HG03196 (cell line): ENCODE measurements at regions not wholly inside any gene's neighbourhood (a gene's known extent, or its start where the extent isn't known, plus 50 kb on each side); places are given as distances from the start of the nearest gene placed in this dataset.

Experiments
- ATAC-seq: cut with Tn5 transposase; IDR thresholded peaks from one replicate; pipeline ENCODE4 v1.9.1; 2021; ENCODE audit not compliant: unreplicated experiment

DNA sequence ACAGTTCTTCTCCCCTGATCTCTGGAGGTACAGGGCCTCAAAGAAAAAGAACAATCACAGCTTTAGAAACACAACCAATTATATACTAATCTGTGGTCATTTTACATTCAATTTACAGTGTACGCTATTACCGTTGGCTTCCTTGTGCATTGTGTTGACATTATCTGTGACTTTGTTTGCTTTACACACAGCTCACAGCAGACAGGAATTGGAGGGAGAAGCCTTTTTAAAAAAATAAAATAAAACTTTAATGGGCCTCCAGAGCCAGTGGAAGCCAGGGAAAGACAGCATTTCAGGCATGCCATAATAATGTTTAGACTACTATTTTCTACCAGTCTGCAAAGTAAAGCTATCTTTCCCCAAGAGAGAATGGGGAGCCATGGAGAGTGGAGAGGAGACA, 179.0 kb upstream of the ADO start:
- ATAC-seq: no peak

DNA sequence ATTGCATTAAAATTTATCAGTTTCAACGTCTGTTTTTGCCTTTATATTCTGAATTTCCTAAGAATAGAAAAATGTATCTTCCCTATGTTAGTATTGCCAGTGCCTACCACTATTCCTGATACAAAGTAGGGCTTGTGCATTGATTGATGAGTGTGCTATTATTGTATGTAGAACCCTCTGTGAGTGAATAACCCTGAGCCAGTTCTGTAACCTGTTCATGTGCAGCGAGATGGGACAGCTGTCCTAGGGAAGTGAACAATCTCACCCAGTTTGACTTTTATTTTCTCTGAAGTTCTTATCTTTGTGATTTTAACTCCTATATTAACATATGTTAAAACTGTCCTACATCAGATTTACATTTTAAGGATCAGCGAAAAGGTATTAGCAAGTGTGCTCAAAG, 178.4 kb upstream of the ADO start:
- no peak for ATAC-seq

DNA sequence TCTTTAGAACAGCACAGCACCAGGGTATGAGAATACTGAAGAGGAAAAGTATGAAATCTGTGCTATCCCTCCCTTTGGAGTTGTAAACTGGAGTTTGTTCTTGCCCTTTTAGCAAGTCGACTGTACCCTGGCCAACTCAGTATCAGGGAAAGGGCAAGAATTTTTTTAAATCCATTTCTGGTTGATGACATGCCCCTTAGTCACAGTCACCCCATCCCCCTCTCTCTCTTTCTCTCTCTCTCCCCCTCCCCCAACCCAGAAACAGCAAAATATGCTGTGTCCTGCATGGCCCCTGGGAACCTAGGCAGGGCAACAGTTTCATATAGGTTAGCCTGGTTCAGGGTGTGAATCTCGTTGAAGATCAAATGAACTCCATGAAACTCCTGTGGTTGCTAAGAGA, 177.7 kb upstream of the ADO start:
- ATAC-seq: no peak

DNA sequence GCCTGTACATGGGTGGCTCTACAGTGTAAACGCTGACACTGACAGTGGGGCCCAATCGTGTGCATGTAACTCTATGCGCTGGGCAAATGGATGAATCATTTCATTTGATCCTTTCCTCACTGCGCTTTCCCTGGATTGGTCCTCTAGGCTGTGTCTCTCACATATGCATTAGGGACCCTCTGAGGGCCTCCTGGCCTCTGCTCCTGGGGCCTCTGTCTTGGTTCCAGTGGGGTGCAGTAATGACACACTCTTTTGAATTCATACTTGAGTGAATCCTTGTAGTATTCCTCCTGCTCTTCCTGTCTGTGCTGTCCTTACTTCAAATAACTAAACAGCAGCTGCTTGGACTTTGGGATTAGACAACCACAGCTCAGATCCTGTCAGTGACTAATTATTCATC, 176.5 kb upstream of the ADO start:
- ATAC-seq: no peak

DNA sequence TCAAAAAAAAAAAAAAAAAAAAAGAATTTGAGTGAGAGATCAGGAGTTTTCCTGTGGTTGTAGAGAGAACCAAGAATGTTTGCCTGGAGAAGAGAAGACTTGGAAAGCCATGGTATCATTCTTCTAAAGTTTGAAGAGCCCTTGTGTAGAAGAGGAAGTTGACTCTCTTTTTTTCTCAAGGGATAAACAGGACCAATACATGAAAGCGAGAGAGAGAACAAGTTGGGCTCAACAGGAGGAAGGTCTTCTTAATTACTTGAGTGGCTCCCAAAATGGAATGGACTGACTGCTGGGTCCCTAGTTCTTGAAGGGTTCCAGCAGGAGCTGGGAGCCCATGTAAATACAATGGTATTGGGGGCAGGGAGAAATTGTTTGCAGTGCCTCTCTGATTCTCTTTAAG, 173.3 kb upstream of the ADO start:
- no peak for ATAC-seq

DNA sequence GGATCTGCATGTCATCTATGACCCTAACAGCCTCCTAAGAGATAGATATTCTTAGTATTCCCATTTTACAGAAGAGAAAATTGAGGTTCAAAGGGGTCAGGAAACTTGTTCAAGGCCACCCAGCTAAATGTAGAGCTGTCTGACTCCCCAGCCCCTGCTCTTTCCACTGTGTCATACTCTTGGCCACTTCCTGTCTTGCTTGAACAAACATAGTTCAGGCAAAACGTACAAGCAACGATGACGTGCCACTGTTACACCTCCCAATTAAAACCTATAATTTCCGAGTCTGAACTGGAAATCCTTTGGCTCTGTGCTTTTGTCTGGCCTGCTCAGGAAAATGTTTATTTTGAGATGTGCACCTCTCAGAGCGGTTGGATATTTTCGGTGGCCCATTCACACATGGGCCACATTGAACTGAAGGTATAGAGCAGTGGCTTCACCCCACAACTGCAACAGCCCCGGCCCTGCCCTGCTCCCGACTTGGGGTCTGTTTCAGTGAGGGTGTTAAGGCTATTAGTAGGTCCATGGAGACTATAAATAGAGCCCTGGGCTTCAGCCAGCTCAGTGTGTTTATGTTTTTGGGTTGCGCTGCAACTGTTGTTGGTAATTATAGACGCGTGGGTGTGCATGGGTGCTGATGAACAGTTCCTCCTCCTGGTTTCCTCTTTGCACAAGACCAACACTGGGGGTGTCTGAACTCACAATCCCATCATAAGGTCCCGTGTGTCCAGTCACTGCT, 172.3 kb upstream of the ADO start:
- peak; percentile 85 for ATAC-seq

DNA sequence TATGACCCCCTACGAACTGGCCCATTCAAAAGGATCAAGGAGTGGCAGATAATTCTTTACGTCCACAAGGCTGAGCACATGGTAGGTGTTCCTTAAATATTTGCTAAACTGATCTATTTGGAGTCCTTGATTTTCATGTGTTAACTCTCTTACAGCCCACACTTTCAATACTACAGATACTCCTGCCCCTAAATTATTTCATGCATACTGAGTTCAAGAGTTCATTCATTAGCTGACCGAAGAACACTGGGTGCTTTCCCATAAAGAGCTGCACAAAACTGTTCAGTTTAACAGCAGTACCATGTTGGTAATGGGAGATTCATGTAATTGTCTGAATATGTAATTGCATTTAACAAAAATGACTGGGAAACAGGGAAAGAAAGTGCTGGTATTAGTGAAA, 170.5 kb upstream of the ADO start:
- no peak for ATAC-seq

DNA sequence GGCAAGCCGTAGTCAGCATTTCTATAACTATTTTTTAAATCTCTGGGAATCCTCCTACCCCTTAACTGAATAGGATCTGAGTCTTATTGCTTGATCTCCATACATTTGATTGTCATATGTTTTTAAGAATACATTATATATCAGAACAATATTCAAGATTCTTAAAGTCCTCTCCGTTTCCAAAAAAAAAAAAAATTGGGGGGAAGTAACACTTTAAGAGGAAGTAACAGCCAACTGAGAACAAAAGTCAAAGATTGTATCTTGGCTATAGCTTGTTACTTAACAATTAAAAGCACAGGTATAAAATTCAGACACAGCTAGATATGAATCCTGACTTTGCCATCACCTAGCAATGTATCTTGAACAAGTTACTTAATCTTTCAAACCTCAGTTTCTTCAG, 169.9 kb upstream of the ADO start:
- no peak for ATAC-seq

DNA sequence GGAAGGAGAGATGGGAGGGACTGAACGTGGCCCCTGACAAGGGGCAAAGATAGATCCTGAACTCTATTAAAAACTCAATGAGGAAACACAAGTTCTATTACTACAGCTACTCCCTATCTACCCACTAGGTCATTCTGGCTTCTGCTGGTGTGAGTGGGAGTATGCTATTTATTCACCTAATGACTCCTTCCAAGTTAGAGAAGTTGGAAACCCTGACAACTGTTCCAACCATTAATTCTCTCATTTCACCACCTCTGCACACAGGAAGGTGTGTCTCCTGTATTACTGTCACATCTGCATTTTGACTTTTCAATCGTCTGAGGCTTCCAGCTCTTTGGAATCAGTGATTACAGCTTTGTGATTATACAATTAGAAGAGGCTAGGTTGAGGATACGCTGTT, 169.4 kb upstream of the ADO start:
- no peak for ATAC-seq

DNA sequence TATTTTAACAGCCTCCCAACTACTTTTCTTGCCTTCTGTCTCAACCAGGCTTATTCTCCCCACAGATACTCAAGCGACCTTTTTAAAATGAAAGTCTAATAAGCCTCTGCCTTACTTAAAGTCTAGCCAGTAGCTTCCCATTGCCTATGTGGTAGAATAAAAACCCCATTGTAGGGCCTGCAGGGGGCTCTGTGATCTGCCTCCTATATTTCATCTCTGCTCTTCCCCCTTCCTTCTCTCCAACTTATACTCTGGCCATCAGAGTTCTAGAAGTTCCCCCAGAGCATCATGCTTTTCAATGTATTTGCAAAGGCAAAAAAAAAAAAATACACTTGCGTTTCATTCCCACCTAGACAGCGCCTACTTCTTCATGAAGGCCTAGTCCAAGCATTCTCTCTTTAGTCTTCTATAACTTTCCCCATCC, 167.7 kb upstream of the ADO start:
- no peak for ATAC-seq

DNA sequence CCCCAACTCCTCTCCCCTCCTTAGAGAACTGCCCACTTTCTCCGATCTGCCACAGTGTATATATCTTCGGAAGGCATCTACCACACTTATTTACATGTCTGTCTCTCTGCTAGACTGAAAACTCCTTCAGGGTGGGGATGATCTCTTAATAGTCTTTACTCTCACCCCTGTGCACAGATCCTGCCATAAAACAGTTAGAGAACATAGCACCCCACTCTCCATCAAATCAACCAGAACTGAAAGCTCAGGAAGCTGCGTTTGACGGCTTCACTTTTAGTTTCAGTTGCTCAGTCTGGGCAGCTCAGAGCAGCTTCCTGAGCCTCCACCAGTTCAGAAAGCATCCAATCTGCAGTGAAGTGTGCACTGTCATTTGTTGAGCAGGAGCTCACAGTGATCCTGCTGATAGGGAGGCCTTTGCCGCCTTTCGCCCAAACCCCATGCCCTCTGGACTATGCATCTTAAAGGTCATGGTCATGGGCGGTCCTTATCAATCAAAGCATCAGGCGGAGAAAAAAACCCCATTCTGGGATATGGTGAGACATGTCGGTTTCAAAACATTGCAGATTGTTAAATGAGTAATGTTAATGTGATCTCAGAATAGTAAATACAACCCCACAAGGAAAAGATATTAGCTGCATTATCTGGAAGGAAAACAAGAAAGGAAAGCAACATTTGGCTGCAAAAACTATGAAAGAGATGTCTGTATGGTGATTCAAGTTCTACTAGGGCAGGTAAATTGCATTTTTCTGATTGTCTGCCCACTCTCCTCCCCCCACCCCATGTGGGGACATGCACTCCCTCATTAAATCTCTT, 167.1 kb upstream of the ADO start:
- peak; percentile 62 for ATAC-seq

DNA sequence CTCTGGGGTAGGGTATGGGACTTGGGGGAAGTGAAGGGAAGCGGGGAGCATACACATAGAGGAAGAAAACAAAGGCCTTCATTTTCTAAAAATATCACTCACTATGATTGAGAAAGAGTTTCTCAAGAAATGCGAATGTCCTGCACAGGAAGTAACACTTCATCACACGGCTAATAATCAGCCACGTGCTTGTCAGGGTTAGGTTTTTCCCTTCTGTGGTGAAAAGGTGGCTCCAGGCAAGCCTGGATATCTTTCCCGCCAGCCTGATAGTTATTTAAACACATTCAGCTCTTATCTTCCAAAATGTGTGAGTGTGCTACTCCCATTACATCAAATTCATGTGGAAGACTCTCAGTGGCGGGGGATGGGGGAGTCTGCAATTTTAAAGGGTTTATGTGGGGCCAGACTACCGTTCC, 166.4 kb upstream of the ADO start:
- ATAC-seq: peak; percentile 53

DNA sequence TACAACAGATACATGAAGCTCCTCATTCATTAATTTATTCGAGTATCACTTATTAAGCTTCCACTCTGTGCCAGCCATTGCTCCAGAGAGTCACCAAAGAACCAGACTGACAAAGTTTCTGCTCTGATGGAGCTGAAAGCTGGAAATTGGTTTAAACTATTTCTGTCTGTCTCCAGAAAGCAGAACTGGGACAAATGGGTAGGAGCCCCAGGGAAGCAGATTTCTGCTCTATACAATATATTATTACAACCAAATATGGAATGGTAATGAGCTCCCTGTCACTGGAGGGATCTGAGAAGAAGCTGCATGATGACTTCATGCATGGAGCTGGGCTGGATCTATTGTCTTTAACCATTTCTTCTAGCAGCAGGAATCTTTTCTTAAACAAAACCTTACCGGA, 165.4 kb upstream of the ADO start:
- ATAC-seq: no peak

DNA sequence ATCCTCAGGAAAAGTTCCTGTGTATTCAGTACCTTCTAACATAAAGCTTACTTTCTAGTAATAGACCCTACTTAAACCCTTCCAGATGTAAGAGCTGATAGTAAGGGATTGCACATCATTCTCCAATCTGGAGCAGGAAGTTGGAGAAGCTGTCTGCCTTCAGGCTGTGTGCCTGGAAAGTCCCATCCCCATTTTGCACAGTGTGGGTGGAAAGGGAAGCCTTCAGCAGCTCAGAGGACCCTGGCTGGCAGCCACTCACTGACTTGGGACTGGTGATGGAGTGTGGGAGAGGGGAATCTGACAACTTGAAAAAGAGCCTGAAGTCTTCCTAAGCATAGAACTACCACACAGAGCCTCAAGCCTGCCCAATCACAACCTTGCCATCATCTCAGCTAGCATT, 164.1 kb upstream of the ADO start:
- no peak for ATAC-seq

DNA sequence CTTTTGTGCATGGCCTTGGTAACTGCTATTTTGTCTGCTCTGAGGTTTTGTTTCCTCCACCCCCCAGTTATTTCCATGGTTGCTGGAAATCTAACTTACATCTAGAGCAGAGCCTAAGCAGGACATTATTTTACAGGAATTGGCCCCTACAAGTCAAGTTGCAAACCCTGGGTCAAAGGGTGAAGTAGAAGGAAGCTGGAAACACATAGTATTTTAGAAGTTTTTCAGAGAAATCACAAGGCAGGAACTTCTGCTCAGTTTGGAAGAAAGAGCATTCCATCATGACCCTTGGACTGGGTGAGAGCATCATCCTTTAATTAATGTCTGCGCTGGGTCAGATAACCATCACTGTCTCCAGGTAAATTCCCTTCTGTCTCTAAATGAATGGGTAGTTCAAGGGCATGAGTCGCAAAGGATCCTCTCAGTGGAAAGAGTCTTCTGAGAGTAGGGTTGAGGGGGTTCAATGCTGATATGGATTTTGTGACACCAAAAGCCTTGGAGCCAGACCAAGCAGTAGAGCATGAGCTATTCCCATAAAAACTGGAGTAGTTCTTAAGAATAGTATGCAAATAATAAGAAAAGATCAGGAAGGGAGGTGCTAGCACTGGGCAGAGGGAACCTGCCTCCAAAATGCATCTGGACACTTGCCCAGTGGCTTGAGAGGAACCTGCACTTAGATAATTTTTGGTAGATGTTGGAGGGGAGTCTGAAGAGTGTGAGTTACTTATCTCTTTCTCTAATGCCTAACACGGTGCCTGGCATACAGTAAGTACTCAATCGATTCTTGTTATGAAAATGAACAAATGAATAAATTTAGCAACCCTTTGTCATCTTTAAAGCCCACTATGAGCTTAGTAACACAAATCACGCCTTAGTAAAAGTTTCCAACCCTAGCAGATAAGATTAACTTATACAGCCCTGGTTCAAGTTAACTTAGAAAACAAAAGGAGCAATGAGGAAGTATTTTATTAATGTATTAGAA, 160.6 kb upstream of the ADO start:
- no peak for ATAC-seq

DNA sequence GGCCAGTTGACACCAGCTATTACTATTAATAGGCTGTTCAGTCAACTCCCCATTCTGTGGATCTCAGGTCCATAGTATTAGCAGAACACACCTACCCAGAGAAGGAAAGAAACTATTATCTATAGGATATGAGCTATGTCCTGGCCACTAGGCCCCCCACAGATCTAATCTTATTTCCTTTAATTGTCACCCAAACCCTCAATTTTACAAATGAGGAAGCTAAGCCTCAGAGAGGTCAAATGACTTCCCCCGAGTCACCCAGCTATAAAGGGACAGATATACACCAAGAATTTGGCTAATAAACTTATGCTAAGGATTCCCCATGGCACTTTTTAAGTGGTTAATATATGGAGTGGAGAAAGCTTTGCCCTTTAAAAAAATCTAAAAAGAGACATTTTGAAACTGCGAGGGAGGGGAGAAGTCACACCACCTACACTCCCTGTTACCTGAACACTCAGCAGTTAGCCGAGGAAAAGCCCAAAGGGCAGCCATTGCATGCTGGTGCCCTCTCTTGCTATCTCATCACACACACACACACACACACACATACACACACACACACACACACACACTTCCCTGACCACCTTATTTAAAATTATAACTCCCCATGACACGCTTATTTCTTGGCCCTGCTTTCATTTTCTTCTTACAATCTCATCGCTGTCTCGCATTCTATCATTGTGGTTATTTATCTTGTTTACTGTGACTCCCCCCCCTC, 157.0 kb upstream of the ADO start:
- ATAC-seq: no peak

DNA sequence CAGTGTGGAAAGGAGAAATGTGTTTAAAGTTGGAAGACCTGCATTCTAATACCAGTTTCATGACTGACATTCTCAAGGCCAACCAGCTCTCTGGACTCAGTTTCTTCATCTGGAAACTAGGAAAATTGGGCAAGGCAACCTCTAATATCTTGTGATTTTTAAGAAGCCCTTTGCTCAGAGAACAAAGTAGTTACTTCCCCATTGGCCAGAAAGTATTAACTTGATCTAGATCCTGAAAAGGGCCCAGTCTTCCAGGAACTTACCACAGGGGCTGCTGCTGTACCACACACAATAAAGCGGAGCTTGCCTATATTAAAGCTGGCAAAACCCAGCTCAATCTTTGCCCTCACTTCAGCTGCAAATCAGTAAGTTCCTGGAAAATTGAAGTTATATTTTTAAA, 155.6 kb upstream of the ADO start:
- ATAC-seq: no peak

DNA sequence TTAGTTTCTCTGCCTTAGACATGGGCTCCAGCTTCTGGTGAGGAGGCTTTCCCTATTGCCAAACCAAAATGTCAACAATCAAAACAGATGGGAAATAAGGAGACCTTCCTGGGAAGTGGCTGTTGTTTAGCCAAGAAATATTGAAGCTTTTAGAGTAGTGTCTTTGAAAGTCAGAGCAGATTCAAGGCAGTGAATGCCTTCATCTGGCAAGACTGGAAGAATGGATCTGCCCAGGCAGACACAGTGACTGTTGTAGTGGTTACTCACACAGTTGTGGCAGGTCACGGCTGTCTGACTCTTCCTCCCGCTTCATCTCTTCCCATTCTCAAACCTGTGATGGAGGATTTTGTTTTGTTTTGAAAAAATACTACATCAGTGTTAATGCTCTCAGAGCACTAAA, 154.1 kb upstream of the ADO start:
- ATAC-seq: no peak

DNA sequence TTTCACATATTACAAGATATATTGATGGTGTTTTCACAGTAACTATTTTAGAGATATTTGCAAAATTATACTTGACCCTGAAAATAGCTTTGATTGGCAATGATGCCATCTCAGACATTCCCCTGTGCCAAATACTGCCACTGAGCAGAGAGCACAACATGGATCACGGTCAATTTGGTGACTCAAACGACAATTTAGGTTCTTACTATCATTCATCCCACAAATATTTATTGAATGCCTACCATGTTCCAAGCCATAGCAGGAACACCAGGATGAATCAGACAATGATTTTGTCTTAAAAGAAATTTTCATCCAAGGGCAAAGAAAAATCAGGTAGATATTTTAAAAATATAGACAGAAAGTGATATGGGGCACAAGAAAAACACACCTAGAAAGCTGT, 153.2 kb upstream of the ADO start:
- ATAC-seq: no peak

DNA sequence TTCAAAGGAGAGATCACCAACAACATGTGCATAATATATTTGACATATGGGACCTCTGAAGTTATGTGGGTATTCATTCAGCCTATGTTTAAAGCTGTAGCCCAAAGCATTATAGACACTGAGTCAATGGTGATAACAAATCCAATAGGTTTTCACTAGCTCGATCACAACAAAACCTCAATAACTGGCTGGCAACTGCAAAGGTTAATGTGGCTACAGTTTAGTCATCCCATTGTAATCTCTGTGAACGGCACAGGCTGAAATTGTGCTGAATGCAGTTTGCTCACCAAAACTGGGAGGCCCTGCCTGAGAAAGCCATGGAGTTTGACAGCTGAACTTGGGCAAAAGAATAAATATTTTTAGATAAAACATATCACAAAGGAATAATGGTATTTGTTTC, 152.4 kb upstream of the ADO start:
- no peak for ATAC-seq

DNA sequence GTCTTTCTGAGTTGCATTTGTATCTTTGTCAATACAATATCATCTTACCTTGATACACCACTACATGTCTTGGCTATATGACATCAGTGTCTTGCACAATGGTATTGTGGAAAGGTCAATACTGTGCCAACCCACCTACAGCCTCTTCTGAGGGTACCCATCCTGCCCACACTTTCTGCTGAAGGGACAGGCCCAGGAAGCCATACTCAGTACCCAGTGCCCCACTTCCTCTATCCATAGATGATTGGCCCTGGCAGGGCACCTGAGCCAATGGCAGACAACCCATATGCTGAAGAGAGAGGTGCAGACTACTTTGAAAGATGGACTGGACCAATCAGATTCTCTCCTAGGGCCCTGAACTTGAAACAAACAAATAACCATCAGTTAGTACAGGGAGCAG, 152.0 kb upstream of the ADO start:
- no peak for ATAC-seq
